Activated CD8-positive, alpha-beta T cell treated with anti-CD3 and anti-CD28 coated beads for 36 hours (primary cell): ENCODE measurements at regions not wholly inside any gene's neighbourhood (a gene's known extent, or its start where the extent isn't known, plus 50 kb on each side); places are given as distances from the start of the nearest gene placed in this dataset.
"Not testable (repeated sequence)": the region's sequence is repeated elsewhere in the genome, so short reads cannot be mapped to it uniquely, and the experiment has no call there.

Experiments used
- ATAC-seq: fragments of 200-7000 bp; cut with Tn5 transposase; one replicate; pipeline ENCODE4 v1.10.0; 2021; ENCODE audit warnings: mild to moderate bottlenecking, moderate library complexity
- CTCF ChIA-PET: fragments of 350-600 bp; sonication (Branson Sonifier 250); formaldehyde crosslinking; loops from one replicate; lab custom pipeline; 2021; ENCODE audit warnings: antibody characterized with exemption; lab: Charles Lee
- POLR2A ChIA-PET: fragments of 350-600 bp; sonication (Branson Sonifier 250); formaldehyde crosslinking; loops from one replicate; lab custom pipeline; 2021; ENCODE audit warnings: antibody characterized with exemption; lab: Charles Lee
- DNase-seq: peaks from one replicate; pipeline ENCODE4 v3.0.0-alpha.2; 2020
- H3K27ac Mint-ChIP-seq: one replicate; pipeline ENCODE4 v1.8.0; 2021; ENCODE audit warnings: mild to moderate bottlenecking, mixed read lengths
- H3K27me3 Mint-ChIP-seq: one replicate; pipeline ENCODE4 v1.8.0; 2021; ENCODE audit warnings: mixed read lengths
- H3K36me3 Mint-ChIP-seq: one replicate; pipeline ENCODE4 v1.8.0; 2021; ENCODE audit warnings: low read depth, mixed read lengths
- H3K4me1 Mint-ChIP-seq: one replicate; pipeline ENCODE4 v1.8.0; 2021; ENCODE audit warnings: low read depth, mixed read lengths
- H3K4me3 Mint-ChIP-seq: one replicate; pipeline ENCODE4 v1.8.0; 2021; ENCODE audit warnings: mild to moderate bottlenecking, moderate library complexity, mixed read lengths
- H3K9me3 Mint-ChIP-seq: one replicate; pipeline ENCODE4 v1.8.0; 2021; ENCODE audit warnings: mixed read lengths
- intact Hi-C: fragments of 100-400 bp; cut with micrococcal nuclease; formaldehyde crosslinking; loops from one replicate; pipeline ENCODE4 v1.10.0; 2022
- TF ChIP-seq, protein P1 (sequence below): fragments of 200-600 bp; IDR thresholded peaks from one replicate; pipeline ENCODE4 v1.8.0; 2022; ENCODE audit warnings: antibody characterized with exemption, mild to moderate bottlenecking

DNA sequence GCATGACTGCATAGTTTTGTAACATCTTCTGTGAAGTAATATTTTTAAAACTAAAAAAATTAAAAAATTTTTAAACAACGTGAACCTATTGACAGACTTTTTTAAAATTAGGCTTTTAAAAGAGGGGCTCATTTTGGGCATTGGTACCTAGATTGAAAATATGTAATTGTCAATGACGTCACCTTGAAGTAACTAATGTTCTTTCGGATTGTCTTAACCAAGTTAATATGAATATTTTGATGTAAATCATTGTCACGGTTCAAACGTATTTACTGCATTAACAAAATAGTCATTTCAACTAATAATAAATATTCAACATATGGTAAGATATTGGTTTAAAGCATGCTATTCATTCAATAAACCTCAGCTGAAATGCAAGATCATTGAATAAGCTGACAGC is 719.8 kb downstream of the ANKRD7 start:
- no peaks in the 10 kb centered on the region for H3K4me1 Mint-ChIP-seq
- DNase-seq (no peak), ATAC-seq (no peak)
- no peaks in the 10 kb centered on the region for H3K36me3 Mint-ChIP-seq
- TF ChIP-seq, protein P1, sequence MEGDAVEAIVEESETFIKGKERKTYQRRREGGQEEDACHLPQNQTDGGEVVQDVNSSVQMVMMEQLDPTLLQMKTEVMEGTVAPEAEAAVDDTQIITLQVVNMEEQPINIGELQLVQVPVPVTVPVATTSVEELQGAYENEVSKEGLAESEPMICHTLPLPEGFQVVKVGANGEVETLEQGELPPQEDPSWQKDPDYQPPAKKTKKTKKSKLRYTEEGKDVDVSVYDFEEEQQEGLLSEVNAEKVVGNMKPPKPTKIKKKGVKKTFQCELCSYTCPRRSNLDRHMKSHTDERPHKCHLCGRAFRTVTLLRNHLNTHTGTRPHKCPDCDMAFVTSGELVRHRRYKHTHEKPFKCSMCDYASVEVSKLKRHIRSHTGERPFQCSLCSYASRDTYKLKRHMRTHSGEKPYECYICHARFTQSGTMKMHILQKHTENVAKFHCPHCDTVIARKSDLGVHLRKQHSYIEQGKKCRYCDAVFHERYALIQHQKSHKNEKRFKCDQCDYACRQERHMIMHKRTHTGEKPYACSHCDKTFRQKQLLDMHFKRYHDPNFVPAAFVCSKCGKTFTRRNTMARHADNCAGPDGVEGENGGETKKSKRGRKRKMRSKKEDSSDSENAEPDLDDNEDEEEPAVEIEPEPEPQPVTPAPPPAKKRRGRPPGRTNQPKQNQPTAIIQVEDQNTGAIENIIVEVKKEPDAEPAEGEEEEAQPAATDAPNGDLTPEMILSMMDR: no peak
- ChIA-PET CTCF (no interaction called here), POLR2A (no interaction called here)
- intact Hi-C loops: no loop called here
- H3K27ac Mint-ChIP-seq: no peak overlapping the region
- H3K9me3 Mint-ChIP-seq: peaks cover 2% of the 10 kb centered on the region
- H3K27me3 Mint-ChIP-seq: no peaks in the 10 kb centered on the region
- H3K4me3 Mint-ChIP-seq: no peak overlapping the region

DNA sequence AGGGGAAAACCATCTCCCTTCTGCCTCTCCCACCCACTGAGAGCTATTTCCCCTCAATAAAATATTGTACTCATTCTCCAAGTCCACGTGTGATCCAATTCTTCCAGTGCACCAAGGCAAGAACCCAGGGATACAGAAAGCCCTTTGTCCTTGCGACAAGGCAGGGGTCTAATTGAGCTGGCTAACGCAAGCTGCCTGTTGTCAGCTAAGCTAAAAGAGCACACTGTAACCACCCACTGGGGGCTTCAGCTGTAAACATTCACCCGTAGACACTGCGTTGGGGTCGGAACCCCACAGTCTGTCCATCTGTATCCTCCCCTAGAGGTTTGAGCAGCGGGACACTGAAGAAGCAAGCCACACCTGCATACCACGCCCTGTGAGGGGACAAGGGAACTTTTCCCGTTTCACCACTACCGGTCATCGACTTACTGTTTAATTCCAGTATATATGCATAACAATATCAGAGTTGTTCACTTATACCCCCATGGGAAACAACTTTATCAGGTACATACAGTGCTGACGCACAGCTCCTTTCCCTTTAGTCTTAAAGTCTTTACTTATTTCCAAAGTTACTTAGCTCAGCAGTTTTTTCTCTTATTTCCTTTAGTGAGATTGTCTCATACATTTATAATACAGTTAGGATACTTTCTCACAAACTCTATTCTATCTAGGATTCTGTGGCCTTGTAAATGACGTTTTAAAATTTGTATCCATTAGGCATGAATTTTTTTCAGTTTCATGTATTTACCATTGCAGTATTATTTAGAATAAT is 721.6 kb downstream of the ANKRD7 start:
- H3K27me3 Mint-ChIP-seq: no peaks in the 10 kb centered on the region
- no peaks in the 10 kb centered on the region for H3K36me3 Mint-ChIP-seq
- CTCF ChIA-PET: no interaction called here
- DNase-seq (no peak), ATAC-seq (no peak)
- intact Hi-C loops: no loop called here
- H3K27ac Mint-ChIP-seq: no peak overlapping the region
- H3K4me1 Mint-ChIP-seq: no peaks in the 10 kb centered on the region
- H3K9me3 Mint-ChIP-seq: peaks cover 2% of the 10 kb centered on the region
- POLR2A ChIA-PET: interaction anchor here (1.1 kb wide), 1 partner anchor 13 kb away, joined by 4 read pairs; no protein-coding TSS in a partner anchor
- TF ChIP-seq, protein P1: no peak
- no peak overlapping the region for H3K4me3 Mint-ChIP-seq

DNA sequence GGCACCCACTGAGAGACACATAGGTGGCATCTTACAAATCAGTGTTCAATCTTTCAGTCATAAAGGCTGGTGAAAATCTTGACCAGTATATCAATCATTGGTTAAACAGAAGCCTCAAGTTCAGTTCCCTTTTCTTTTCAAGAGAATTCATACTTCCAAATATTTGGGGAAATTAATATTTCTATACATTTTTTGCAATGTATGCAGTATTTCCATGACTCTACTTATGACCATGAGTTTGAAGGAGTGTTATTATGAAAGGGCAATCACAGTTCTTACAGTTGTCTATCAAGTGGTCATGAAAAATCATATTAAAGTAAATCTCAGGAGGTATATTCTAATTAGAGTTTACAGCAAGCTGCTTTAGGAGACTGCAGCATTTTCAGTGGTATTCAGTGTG is 724.0 kb downstream of the ANKRD7 start:
- Mint-ChIP-seq H3K27ac (no peak overlapping the region), H3K36me3 (no peaks in the 10 kb centered on the region), H3K9me3 (peaks cover 8% of the 10 kb centered on the region), H3K4me3 (no peak overlapping the region), H3K27me3 (no peaks in the 10 kb centered on the region), H3K4me1 (no peaks in the 10 kb centered on the region)
- POLR2A ChIA-PET: no interaction called here
- CTCF ChIA-PET: interaction anchor here (1.8 kb wide), 1 partner anchor 15 kb away, joined by 4 read pairs; no protein-coding TSS in a partner anchor
- TF ChIP-seq, protein P1: no peak
- no peak for ATAC-seq
- no peak for DNase-seq
- intact Hi-C loops: no loop called here

DNA sequence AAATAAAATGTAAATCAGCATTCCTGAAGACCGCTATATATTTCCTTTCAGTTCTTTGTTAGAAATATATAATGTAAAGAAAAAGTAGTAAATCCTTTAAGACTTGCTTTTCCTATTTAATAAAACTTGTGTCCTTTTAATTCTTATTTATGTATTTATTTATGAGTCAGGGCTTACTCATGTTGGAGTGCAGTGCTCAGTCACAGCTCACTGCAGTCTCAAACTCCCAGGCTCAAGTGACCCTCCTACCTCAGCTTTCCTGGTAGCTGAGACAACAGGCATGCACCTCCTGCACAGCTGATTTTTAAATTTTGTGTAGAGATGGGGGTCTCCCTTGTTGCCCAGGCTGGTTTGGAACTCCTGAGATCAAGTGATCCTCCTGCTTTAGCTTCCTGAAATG is 724.5 kb downstream of the ANKRD7 start:
- Mint-ChIP-seq H3K36me3 (no peaks in the 10 kb centered on the region), H3K27ac (no peak overlapping the region), H3K4me1 (no peaks in the 10 kb centered on the region), H3K4me3 (no peak overlapping the region), H3K27me3 (no peaks in the 10 kb centered on the region), H3K9me3 (peaks cover 8% of the 10 kb centered on the region)
- ChIA-PET CTCF (interaction anchor here (1.8 kb wide), 1 partner anchor 16 kb away, joined by 4 read pairs; no protein-coding TSS in a partner anchor), POLR2A (no interaction called here)
- no peak for ATAC-seq
- TF ChIP-seq, protein P1: no peak
- intact Hi-C loops: no loop called here
- no peak for DNase-seq

DNA sequence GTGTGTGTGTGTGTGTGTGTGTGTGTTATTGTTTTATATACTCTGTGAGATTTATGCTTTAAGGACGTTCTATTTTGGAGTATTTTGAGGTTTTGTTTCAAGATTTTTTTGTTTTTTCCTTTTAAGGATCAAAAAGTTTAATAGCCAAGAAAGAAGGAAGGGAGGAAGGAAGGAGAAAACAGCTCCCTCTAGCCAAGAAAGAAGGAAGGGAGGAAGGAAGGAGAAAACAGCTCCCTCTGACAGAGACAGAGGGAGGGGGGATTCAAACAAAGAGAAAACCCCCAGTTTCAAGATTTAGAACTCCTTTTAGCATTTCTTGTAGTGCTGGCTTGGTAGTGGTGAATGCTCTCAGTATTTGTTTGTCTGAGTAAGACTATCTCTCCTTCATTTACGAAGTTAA is 731.8 kb downstream of the ANKRD7 start:
- H3K4me1 Mint-ChIP-seq, H3K36me3 Mint-ChIP-seq, ATAC-seq, intact Hi-C loops, H3K27ac Mint-ChIP-seq, CTCF ChIA-PET, POLR2A ChIA-PET, H3K9me3 Mint-ChIP-seq, H3K27me3 Mint-ChIP-seq, DNase-seq, H3K4me3 Mint-ChIP-seq: not testable (repeated sequence)
